ENCODE measurements at regions not wholly inside any gene's neighbourhood (a gene's known extent, or its start where the extent isn't known, plus 50 kb on each side); places are given as distances from the start of the nearest gene placed in this dataset.

GRCh38 chr5:68359699-68360098, 144.1 kb downstream of the PIK3R1 start:
- no peak for TF ChIP-seq CTCF (IDR thresholded peaks at IDR 0.05; ENCODE audit: insufficient read depth, low read depth, low read length)
- no peaks in the 10 kb centered on the region for H3K27me3 ChIP-seq (ENCODE audit: control insufficient read depth, insufficient read depth, low read length)
- no peak overlapping the region for H3K4me3 ChIP-seq (ENCODE audit: low read depth, low read length)
- CTCF ChIA-PET: interaction anchor here (1.0 to 1.2 kb wide), 2 partner anchors 12 to 73 kb away, joined by 3 to 4 read pairs; no protein-coding TSS in a partner anchor
- no peaks in the 10 kb centered on the region for H3K36me3 ChIP-seq (ENCODE audit: control insufficient read depth, insufficient read depth, low read length)
- no peak for DNase-seq (ENCODE audit: low read depth)
- POLR2A ChIA-PET: no interaction called here

GRCh38 chr5:68362331-68362730, 146.8 kb downstream of the PIK3R1 start:
- CTCF ChIA-PET: interaction anchor here (1.7 kb wide), 1 partner anchor 57 kb away, joined by 3 read pairs; no protein-coding TSS in a partner anchor

GRCh38 chr5:68365889-68366288, 150.3 kb downstream of the PIK3R1 start:
- Histone ChIP-seq H3K27me3 (ENCODE audit: control insufficient read depth, insufficient read depth, low read length) (no peaks in the 10 kb centered on the region), H3K4me3 (ENCODE audit: low read depth, low read length) (no peak overlapping the region), H3K36me3 (ENCODE audit: control insufficient read depth, insufficient read depth, low read length) (no peaks in the 10 kb centered on the region)
- TF ChIP-seq CTCF (IDR thresholded peaks at IDR 0.05; ENCODE audit: insufficient read depth, low read depth, low read length): no peak
- no peak for DNase-seq (ENCODE audit: low read depth)
- CTCF ChIA-PET: no interaction called here
- POLR2A ChIA-PET: no interaction called here

More at GRCh38 chr5:68362331-68362730, 146.8 kb downstream of the PIK3R1 start:
- Histone ChIP-seq H3K4me3 (ENCODE audit: low read depth, low read length) (no peak overlapping the region), H3K36me3 (ENCODE audit: control insufficient read depth, insufficient read depth, low read length) (no peaks in the 10 kb centered on the region), H3K27me3 (ENCODE audit: control insufficient read depth, insufficient read depth, low read length) (no peaks in the 10 kb centered on the region)
- POLR2A ChIA-PET: no interaction called here
- DNase-seq (ENCODE audit: low read depth): no peak
- TF ChIP-seq CTCF (IDR thresholded peaks at IDR 0.05; ENCODE audit: insufficient read depth, low read depth, low read length): no peak

GRCh38 chr5:68367287-68367686, 151.7 kb downstream of the PIK3R1 start:
- ChIA-PET POLR2A (no interaction called here), CTCF (interaction anchor here (1.3 to 2.2 kb wide), 2 partner anchors 11 to 72 kb away, joined by 4 to 10 read pairs; no protein-coding TSS in a partner anchor)
- Histone ChIP-seq H3K27me3 (ENCODE audit: control insufficient read depth, insufficient read depth, low read length) (no peaks in the 10 kb centered on the region), H3K4me3 (ENCODE audit: low read depth, low read length) (no peak overlapping the region), H3K36me3 (ENCODE audit: control insufficient read depth, insufficient read depth, low read length) (no peaks in the 10 kb centered on the region)
- DNase-seq (ENCODE audit: low read depth): no peak
- TF ChIP-seq CTCF (IDR thresholded peaks at IDR 0.05; ENCODE audit: insufficient read depth, low read depth, low read length): no peak

- Histone ChIP-seq H3K27me3 (ENCODE audit: control insufficient read depth, insufficient read depth, low read length) (no peaks in the 10 kb centered on the region), H3K4me3 (ENCODE audit: low read depth, low read length) (no peak overlapping the region), H3K36me3 (ENCODE audit: control insufficient read depth, insufficient read depth, low read length) (no peaks in the 10 kb centered on the region)
- no peak for TF ChIP-seq CTCF (IDR thresholded peaks at IDR 0.05; ENCODE audit: insufficient read depth, low read depth, low read length)
- ChIA-PET CTCF (interaction anchor here (1.3 to 2.2 kb wide), 2 partner anchors 10 to 72 kb away, joined by 4 to 10 read pairs; no protein-coding TSS in a partner anchor), POLR2A (no interaction called here)
- no peak for DNase-seq (ENCODE audit: low read depth)
Measured at GRCh38 chr5:68367717-68368116, 152.2 kb downstream of the PIK3R1 start.

All from BJ (cell line).